Endothelial cell of umbilical vein (primary cell): ENCODE measurements at regions not wholly inside any gene's neighbourhood (a gene's known extent, or its start where the extent isn't known, plus 50 kb on each side); places are given as distances from the start of the nearest gene placed in this dataset.

ENCODE experiments used
- BruUV-seq: library from RNA; stranded (reverse); fragments of 400-500 nt; replicated peaks from 2 replicates; lab custom pipeline; 2021; lab: Mats Ljungman, UMichigan
- CTCF ChIA-PET: fragments of 300-600, 350-600 bp; sonication (Branson Sonifier 250); formaldehyde crosslinking; loops from one replicate; lab custom pipeline; 2021; ENCODE audit warnings: antibody characterized with exemption, inconsistent platforms; lab: Charles Lee
- POLR2A ChIA-PET: fragments of 300-600, 350-600 bp; sonication (Branson Sonifier 250); formaldehyde crosslinking; loops from one replicate; lab custom pipeline; 2021; ENCODE audit warnings: antibody characterized with exemption, inconsistent platforms; lab: Charles Lee
- DNase-seq: peaks from one replicate; pipeline ENCODE4 v3.0.0-alpha.2; 2011; ENCODE audit warnings: low read depth, low spot score
- FAIRE-seq: peaks from 2 replicates; lab custom pipeline; 2011; peaks lifted over from hg19 to GRCh38; lab: Jason Lieb, UNC
- H2AFZ ChIP-seq: 2 replicates; pipeline ENCODE4 v1.6.0; 2012; ENCODE audit warnings: low read depth, low read length, control low read depth, inconsistent platforms
- H3K27ac ChIP-seq: 2 replicates; pipeline ENCODE4 v1.5.1; 2011; ENCODE audit warnings: low read depth, mild to moderate bottlenecking, control low read depth, low read length, moderate library complexity; ENCODE audit not compliant: insufficient read depth
- H3K27me3 ChIP-seq, 2 experiments: 2 replicates each; pipeline versions ENCODE4 v1.6.0 to v1.6.1; 2011; ENCODE audit warnings: low read length in 2 of 2, mixed read lengths in 1 of 2; ENCODE audit not compliant: control insufficient read depth in 2 of 2, insufficient read depth in 2 of 2
- H3K36me3 ChIP-seq, 2 experiments: 2 replicates in 1 of 2; 3 replicates in 1 of 2; pipeline ENCODE4 v1.5.1; 2011; ENCODE audit warnings: low read length in 2 of 2, mild to moderate bottlenecking in 1 of 2, moderate library complexity in 1 of 2; ENCODE audit not compliant: control insufficient read depth in 2 of 2, insufficient read depth in 2 of 2; ENCODE audit errors: extremely low read depth in 1 of 2
- H3K4me1 ChIP-seq: 3 replicates; pipeline ENCODE4 v1.5.1; 2011; ENCODE audit warnings: mild to moderate bottlenecking, low read length; ENCODE audit not compliant: control insufficient read depth, insufficient read depth; ENCODE audit errors: extremely low read depth
- H3K4me2 ChIP-seq: 2 replicates; pipeline ENCODE4 v1.6.1; 2011; ENCODE audit warnings: low read length, control low read depth, mixed read lengths; ENCODE audit not compliant: insufficient read depth
- H3K4me3 ChIP-seq, 3 experiments: fragments of 200-600 bp in 1 of 3; sonication (generic), shearing (Covaris generic) in 1 of 3; replicated peaks in 1 of 3; 2 replicates each; pipeline ENCODE4 v1.5.1; 2011 to 2016; ENCODE audit warnings: control low read depth in 3 of 3, low read length in 3 of 3, mild to moderate bottlenecking in 2 of 3, inconsistent platforms in 1 of 3, low read depth in 1 of 3, moderate library complexity in 1 of 3; ENCODE audit not compliant: insufficient read depth in 1 of 3
- H3K79me2 ChIP-seq: 2 replicates; pipeline ENCODE4 v1.6.0; 2012; ENCODE audit warnings: low read length, inconsistent platforms; ENCODE audit not compliant: control insufficient read depth, insufficient read depth
- H3K9ac ChIP-seq: replicated peaks from 2 replicates; pipeline ENCODE3; 2011; ENCODE audit warnings: low read length, control low read depth; ENCODE audit not compliant: insufficient read depth; ENCODE audit errors: extremely low read depth
- H3K9me1 ChIP-seq: replicated peaks from 3 replicates; pipeline ENCODE4 v1.6.0; 2011; ENCODE audit warnings: mild to moderate bottlenecking, low read length; ENCODE audit not compliant: control insufficient read depth, insufficient read depth; ENCODE audit errors: extremely low read depth
- H3K9me3 ChIP-seq: replicated peaks from 2 replicates; pipeline ENCODE4 v1.5.1; 2012; ENCODE audit warnings: low read length, inconsistent platforms; ENCODE audit not compliant: control insufficient read depth, insufficient read depth
- H4K20me1 ChIP-seq: replicated peaks from 2 replicates; pipeline ENCODE3; 2011; ENCODE audit warnings: mild to moderate bottlenecking, low read length; ENCODE audit not compliant: control insufficient read depth, insufficient read depth; ENCODE audit errors: extremely low read depth
- CTCF ChIP-seq, 2 donors: IDR thresholded peaks; 1 replicate in 1 of 2; 2 replicates in 1 of 2; pipeline ENCODE4 v1.5.1; 2011; ENCODE audit warnings: low read length in 2 of 2, mild to moderate bottlenecking in 2 of 2, moderate library complexity in 2 of 2, control low read depth in 1 of 2, inconsistent platforms in 1 of 2, low read depth in 1 of 2; ENCODE audit not compliant: insufficient read depth in 1 of 2; ENCODE audit errors: extremely low read depth in 1 of 2
- EZH2 ChIP-seq: IDR thresholded peaks from 2 replicates; pipeline ENCODE4 v1.6.1; 2012; ENCODE audit warnings: borderline replicate concordance, low read depth, mild to moderate bottlenecking, moderate library complexity, low read length, inconsistent platforms; ENCODE audit not compliant: severe bottlenecking
- FOS ChIP-seq: IDR thresholded peaks from 2 replicates; pipeline ENCODE4 v1.6.1; 2011; ENCODE audit warnings: mild to moderate bottlenecking, low read length, moderate library complexity, borderline replicate concordance; ENCODE audit not compliant: insufficient read depth
- GATA2 ChIP-seq: IDR thresholded peaks from 2 replicates; pipeline ENCODE4 v1.7.0; 2011; ENCODE audit warnings: low read depth, mild to moderate bottlenecking, moderate library complexity, mixed read lengths, low read length; ENCODE audit not compliant: insufficient read length, insufficient read depth
- JUN ChIP-seq: IDR thresholded peaks from 2 replicates; pipeline ENCODE4 v1.6.1; 2011; ENCODE audit warnings: borderline replicate concordance, low read depth; ENCODE audit not compliant: insufficient read length, insufficient read depth
- MAX ChIP-seq: IDR thresholded peaks from 2 replicates; pipeline ENCODE4 v1.6.1; 2011; ENCODE audit not compliant: insufficient read depth, insufficient read length
- MYC ChIP-seq: IDR thresholded peaks from one replicate; pipeline ENCODE4 v1.6.1; 2011; ENCODE audit warnings: mild to moderate bottlenecking, low read depth, low read length
- POLR2A ChIP-seq: IDR thresholded peaks from 2 replicates; pipeline ENCODE4 v1.6.1; 2012; ENCODE audit warnings: low read depth, mild to moderate bottlenecking, control low read depth, low read length
- POLR2AphosphoS5 ChIP-seq: IDR thresholded peaks from 2 replicates; pipeline ENCODE4 v1.6.1; 2012; ENCODE audit warnings: low read depth, mild to moderate bottlenecking, control low read depth, low read length, moderate library complexity; ENCODE audit not compliant: insufficient read depth
- dilution Hi-C: fragments of 300-500 bp; cut with MboI; formaldehyde crosslinking; loops from one replicate; pipeline ENCODE4 v1.15.0; 2019; ENCODE audit warnings: low sequenced_read_pairs; ENCODE audit not compliant: extremely low pct_ligation_motif_present
- intact Hi-C: fragments of 100-400 bp; cut with micrococcal nuclease; formaldehyde crosslinking; loops from one replicate; pipeline ENCODE4 v1.10.0; 2022

- H3K27ac ChIP-seq = no peak overlapping the region
- no peaks in the 10 kb centered on the region for H3K27me3 ChIP-seq
- no peaks in the 10 kb centered on the region for H3K9me3 ChIP-seq
- no peak overlapping the region for H2AFZ ChIP-seq
- BruUV-seq = no TSS peak
- no peak overlapping the region for H3K4me2 ChIP-seq
- H3K36me3 ChIP-seq = no peaks in the 10 kb centered on the region
- H3K9me1 ChIP-seq = no peaks in the 10 kb centered on the region
- intact Hi-C loops (no loop called here), dilution Hi-C loops (no loop called here)
- POLR2A ChIA-PET = no interaction called here
- no peak for TF ChIP-seq EZH2
- no peak for TF ChIP-seq MAX
- no peak for TF ChIP-seq MYC
- TF ChIP-seq JUN = no peak
- no peak for TF ChIP-seq POLR2A
- TF ChIP-seq POLR2AphosphoS5 = no peak
- TF ChIP-seq FOS = no peak
- no peak for TF ChIP-seq CTCF (IDR thresholded peaks at IDR 0.05; ENCODE audit: extremely low read depth in 1 of 2, insufficient read depth in 1 of 2, low read depth in 1 of 2, low read length in 2 of 2)
- TF ChIP-seq GATA2 = no peak
- no peak overlapping the region for H3K9ac ChIP-seq
- no peaks in the 10 kb centered on the region for H3K79me2 ChIP-seq
- DNase-seq = no peak
- CTCF ChIA-PET = no interaction called here
- no peaks in the 10 kb centered on the region for H4K20me1 ChIP-seq
- H3K4me1 ChIP-seq = no peaks in the 10 kb centered on the region
- FAIRE-seq = no peak
- H3K4me3 ChIP-seq = no peak overlapping the region
These were observed 257.4 kb upstream of the AGA start for GRCh38 chr4:177699365-177700213.
